B cell (primary cell): ENCODE measurements at regions not wholly inside any gene's neighbourhood (a gene's known extent, or its start where the extent isn't known, plus 50 kb on each side); places are given as distances from the start of the nearest gene placed in this dataset.

ENCODE experiments used
- CTCF ChIP-seq: fragments of 200-600 bp; IDR thresholded peaks from one replicate; pipeline ENCODE4 v1.8.0; 2022; ENCODE audit warnings: antibody characterized with exemption, mild to moderate bottlenecking
- EZH2 ChIP-seq: IDR thresholded peaks from 2 replicates; pipeline ENCODE4 v1.6.1; 2012; ENCODE audit warnings: borderline replicate concordance, low read depth, mild to moderate bottlenecking, moderate library complexity, low read length; ENCODE audit not compliant: insufficient read depth, poor library complexity, severe bottlenecking

DNA sequence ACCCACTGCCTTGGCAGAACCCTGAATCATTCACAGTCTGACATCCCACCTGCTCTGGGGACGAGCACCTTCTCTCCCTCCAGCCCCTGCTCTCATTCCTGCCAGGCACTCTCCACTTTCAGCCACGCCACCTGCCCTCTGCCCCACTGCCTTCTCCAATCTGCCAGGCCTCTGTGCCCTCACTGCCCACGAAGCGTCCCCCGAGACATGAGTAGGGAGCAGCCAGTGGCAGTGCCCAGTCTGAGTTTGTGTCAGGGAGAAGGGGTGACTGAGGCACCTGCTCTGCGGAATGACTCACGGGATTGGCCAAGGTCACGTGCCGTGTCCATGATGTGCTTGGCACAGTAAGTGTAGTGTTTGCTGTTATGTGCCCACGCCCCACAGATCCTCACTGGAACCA lies 215.2 kb upstream of the PPP2R2D start:
- TF ChIP-seq CTCF (no peak), EZH2 (no peak)
